ENCODE measurements at regions not wholly inside any gene's neighbourhood (a gene's known extent, or its start where the extent isn't known, plus 50 kb on each side); places are given as distances from the start of the nearest gene placed in this dataset.
"Not testable (repeated sequence)": the region's sequence is repeated elsewhere in the genome, so short reads cannot be mapped to it uniquely, and the experiment has no call there.

GRCh38 chr2:155546721-155547555 is 785.6 kb downstream of the NR4A2 start:
- Histone ChIP-seq H3K9me1 (replicated peaks; ENCODE audit: control insufficient read depth, extremely low read depth, insufficient read depth, low read length) (no peaks in the 10 kb centered on the region), H3K27ac (ENCODE audit: insufficient read depth, low read depth, low read length) (no peak overlapping the region), H2AFZ (ENCODE audit: low read depth, low read length) (no peak overlapping the region), H3K9ac (replicated peaks; ENCODE audit: extremely low read depth, insufficient read depth, low read length) (no peak overlapping the region), H3K4me1 (ENCODE audit: control insufficient read depth, extremely low read depth, insufficient read depth, low read length) (no peaks in the 10 kb centered on the region), H3K36me3 (ENCODE audit: control insufficient read depth in 2 of 2, extremely low read depth in 1 of 2, insufficient read depth in 2 of 2, low read length in 2 of 2) (no peaks in the 10 kb centered on the region), H3K79me2 (ENCODE audit: control insufficient read depth, insufficient read depth, low read length) (no peaks in the 10 kb centered on the region), H3K4me3 (replicated peaks in 1 of 3; ENCODE audit: insufficient read depth in 1 of 3, low read depth in 1 of 3, low read length in 3 of 3) (no peak overlapping the region), H3K9me3 (replicated peaks; ENCODE audit: control insufficient read depth, insufficient read depth, low read length) (no peaks in the 10 kb centered on the region), H3K27me3 (ENCODE audit: control insufficient read depth in 2 of 2, insufficient read depth in 2 of 2, low read length in 2 of 2) (no peaks in the 10 kb centered on the region), H3K4me2 (ENCODE audit: insufficient read depth, low read length) (peak overlapping the region; percentile 8), H4K20me1 (replicated peaks; ENCODE audit: control insufficient read depth, extremely low read depth, insufficient read depth, low read length) (no peaks in the 10 kb centered on the region)
- dilution Hi-C loops (cut with MboI; ENCODE audit: extremely low pct_ligation_motif_present, low sequenced_read_pairs) (no loop called here), intact Hi-C loops (cut with micrococcal nuclease) (no loop called here)
- ChIA-PET POLR2A (no interaction called here), CTCF (no interaction called here)
- DNase-seq (ENCODE audit: low read depth, low spot score) (no peak), FAIRE-seq (no peak)
- no peak for TF ChIP-seq MAX (IDR thresholded peaks at IDR 0.05; ENCODE audit: insufficient read depth, insufficient read length)
- no peak for TF ChIP-seq CTCF (IDR thresholded peaks at IDR 0.05; ENCODE audit: extremely low read depth in 1 of 2, insufficient read depth in 1 of 2, low read depth in 1 of 2, low read length in 2 of 2)
- no peak for TF ChIP-seq JUN (IDR thresholded peaks at IDR 0.05; ENCODE audit: borderline replicate concordance, insufficient read depth, insufficient read length, low read depth)
- no peak for TF ChIP-seq EZH2 (IDR thresholded peaks at IDR 0.05; ENCODE audit: borderline replicate concordance, low read depth, low read length, severe bottlenecking)
- TF ChIP-seq FOS (IDR thresholded peaks at IDR 0.05; ENCODE audit: borderline replicate concordance, insufficient read depth, low read length), result no peak
- TF ChIP-seq POLR2AphosphoS5 (IDR thresholded peaks at IDR 0.05; ENCODE audit: insufficient read depth, low read depth, low read length), result no peak
- no peak for TF ChIP-seq MYC (IDR thresholded peaks at IDR 0.05; ENCODE audit: low read depth, low read length)
- no peak for TF ChIP-seq POLR2A (IDR thresholded peaks at IDR 0.05; ENCODE audit: low read depth, low read length)
- TF ChIP-seq GATA2 (IDR thresholded peaks at IDR 0.05; ENCODE audit: insufficient read depth, insufficient read length, low read depth, low read length), result no peak
- no TSS peak for BruUV-seq (replicated peaks)

- H3K36me3 ChIP-seq (ENCODE audit: control insufficient read depth in 2 of 2, extremely low read depth in 1 of 2, insufficient read depth in 2 of 2, low read length in 2 of 2); intact Hi-C loops (cut with micrococcal nuclease); H3K9me3 ChIP-seq (replicated peaks; ENCODE audit: control insufficient read depth, insufficient read depth, low read length); H3K27me3 ChIP-seq (ENCODE audit: control insufficient read depth in 2 of 2, insufficient read depth in 2 of 2, low read length in 2 of 2); BruUV-seq (replicated peaks); H3K9ac ChIP-seq (replicated peaks; ENCODE audit: extremely low read depth, insufficient read depth, low read length); FAIRE-seq; H3K27ac ChIP-seq (ENCODE audit: insufficient read depth, low read depth, low read length); H2AFZ ChIP-seq (ENCODE audit: low read depth, low read length); dilution Hi-C loops (cut with MboI; ENCODE audit: extremely low pct_ligation_motif_present, low sequenced_read_pairs); POLR2A ChIA-PET; H3K79me2 ChIP-seq (ENCODE audit: control insufficient read depth, insufficient read depth, low read length); H3K4me3 ChIP-seq (replicated peaks in 1 of 3; ENCODE audit: insufficient read depth in 1 of 3, low read depth in 1 of 3, low read length in 3 of 3); H3K4me2 ChIP-seq (ENCODE audit: insufficient read depth, low read length); H3K9me1 ChIP-seq (replicated peaks; ENCODE audit: control insufficient read depth, extremely low read depth, insufficient read depth, low read length); DNase-seq (ENCODE audit: low read depth, low spot score); H3K4me1 ChIP-seq (ENCODE audit: control insufficient read depth, extremely low read depth, insufficient read depth, low read length); H4K20me1 ChIP-seq (replicated peaks; ENCODE audit: control insufficient read depth, extremely low read depth, insufficient read depth, low read length): not testable (repeated sequence)
- CTCF ChIA-PET, result interaction anchor here (0.9 to 1.0 kb wide), 2 partner anchors 9 to 15 kb away, joined by 3 read pairs; no protein-coding TSS in a partner anchor
These were observed 793.5 kb downstream of the NR4A2 start for GRCh38 chr2:155539028-155539427.
